Suppressor macrophage (primary cell): ENCODE measurements at regions not wholly inside any gene's neighbourhood (a gene's known extent, or its start where the extent isn't known, plus 50 kb on each side); places are given as distances from the start of the nearest gene placed in this dataset.
"Not testable (repeated sequence)": the region's sequence is repeated elsewhere in the genome, so short reads cannot be mapped to it uniquely, and the experiment has no call there.

Experiments
- DNase-seq, 4 experiments: peaks; one replicate each; pipeline ENCODE4 v3.0.0-alpha.2; 2020 to 2022

DNA sequence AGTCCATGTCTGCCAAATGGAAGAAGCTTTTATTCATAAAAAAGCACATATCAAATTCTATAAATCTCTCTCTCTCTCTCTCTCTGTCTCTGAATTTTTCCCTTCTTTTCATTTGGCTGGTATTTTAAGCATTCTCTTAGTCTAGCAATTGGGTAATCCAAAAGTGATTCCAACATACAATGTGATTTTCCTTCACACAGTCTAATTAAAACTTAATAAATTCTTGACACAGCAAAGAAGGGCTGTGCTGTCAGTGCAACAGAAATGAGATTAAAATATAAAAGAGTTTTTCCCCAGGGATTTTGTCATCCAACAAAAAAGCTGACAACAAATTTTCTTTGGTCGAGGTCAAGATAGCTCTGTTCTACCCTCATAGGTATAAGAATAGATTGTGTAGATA is 216.9 kb downstream of the CENPC start:
- no peak for DNase-seq

DNA sequence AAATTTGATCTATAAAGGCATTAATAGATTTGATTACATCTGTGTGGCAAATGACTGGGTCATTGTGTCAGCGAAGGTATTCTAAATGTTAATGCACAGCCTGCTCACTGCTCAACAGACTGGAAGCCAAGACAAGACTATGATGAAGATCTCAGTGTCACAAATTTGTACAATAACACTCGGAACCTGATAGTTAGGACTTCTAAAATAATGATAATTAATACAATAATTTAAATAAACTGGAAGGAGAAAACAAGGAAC is 217.4 kb downstream of the CENPC start:
- DNase-seq, result no peak

DNA sequence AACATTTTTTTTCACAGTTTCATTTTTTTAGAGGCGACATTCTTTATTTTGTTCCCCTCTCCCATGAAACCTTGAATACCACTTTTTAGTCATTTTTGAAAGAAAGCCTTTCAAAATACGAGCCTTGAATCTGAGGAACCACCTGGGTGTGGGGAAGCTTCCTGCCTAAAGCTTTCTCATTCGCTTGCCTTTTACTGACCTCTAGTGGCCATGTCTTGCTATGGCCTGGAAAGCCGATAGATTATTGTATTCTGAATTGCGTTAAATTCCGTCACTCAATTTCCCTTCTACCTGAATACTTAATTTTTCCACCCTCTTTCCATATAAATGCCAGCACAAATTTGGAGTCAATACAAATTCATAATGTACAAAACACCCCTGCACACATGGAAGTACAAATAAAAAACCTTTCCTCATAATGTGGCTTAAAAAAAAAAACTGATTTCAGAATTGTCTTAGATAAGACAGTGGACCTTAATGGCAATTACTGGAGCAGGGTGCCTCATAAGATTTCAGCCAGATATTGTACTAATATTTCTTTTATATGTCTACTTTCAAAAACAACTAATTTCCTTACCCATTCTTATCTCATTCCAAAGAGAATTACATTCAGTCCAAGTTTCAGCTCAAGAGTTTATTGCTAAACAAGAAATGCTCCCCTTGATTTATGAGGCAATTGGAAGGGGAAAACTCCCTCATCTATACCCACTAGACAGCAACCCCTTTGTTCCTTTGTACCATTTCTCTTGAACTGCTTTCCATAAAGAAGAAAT is 217.9 kb downstream of the CENPC start:
- peak; percentile 73 to 86 (median 77) for DNase-seq

DNA sequence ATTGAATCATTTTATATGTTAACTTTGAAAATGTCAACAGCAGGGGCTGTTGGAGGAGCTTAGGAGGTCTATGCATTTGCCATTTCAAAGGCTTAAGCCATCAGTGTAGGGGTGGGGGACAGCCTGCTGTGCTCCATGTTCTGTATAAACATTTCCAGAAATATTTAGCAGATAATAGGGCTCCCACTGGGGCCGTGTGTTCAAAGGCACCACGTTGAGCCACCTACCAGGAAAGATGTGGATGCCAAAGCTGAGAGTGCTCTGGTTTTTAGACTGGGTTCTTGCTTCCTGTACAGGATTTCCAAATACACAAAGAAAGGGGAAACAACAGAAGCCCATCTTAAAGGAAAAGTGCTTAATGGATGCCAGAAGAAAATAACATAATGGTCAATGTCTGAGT is 219.5 kb downstream of the CENPC start:
- no peak for DNase-seq

DNA sequence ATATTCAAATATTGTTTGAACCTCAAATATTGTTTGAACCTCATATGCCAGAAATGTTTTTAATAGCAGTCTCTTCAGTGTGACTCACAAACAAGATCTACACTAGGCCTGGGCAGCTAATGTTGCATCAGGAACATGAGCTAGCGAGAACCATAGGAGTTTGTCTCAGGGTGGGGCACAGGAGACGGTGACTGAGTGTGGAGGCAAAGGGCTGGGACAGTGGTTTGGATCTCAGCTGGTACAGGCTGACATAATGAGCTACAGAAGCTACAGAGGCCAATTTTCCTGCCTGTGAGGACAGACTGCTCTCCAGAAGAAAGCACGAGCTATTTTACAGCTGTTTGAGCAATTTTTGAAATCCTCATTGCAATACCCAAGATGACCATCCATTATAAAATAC is 224.7 kb downstream of the CENPC start:
- no peak for DNase-seq

DNA sequence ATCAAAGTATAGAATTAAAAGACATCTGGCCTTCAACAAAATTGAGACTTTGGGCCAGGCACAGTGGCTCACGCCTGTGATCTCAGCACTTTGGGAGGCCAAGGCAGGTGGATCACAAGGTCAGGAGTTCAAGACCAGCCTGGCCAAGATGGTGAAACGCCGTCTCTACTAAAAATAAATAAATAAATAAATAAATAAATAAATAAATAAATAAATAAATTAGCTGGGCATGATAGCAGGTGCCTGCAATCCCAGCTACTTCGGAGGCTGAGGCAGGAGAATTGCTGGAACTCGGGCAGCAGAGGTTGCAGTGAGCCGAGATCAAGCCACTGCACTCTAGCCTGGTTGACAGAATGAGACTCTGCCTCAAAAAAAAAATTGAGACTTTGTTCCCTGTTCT is 225.7 kb downstream of the CENPC start:
- not testable (repeated sequence) for DNase-seq

DNA sequence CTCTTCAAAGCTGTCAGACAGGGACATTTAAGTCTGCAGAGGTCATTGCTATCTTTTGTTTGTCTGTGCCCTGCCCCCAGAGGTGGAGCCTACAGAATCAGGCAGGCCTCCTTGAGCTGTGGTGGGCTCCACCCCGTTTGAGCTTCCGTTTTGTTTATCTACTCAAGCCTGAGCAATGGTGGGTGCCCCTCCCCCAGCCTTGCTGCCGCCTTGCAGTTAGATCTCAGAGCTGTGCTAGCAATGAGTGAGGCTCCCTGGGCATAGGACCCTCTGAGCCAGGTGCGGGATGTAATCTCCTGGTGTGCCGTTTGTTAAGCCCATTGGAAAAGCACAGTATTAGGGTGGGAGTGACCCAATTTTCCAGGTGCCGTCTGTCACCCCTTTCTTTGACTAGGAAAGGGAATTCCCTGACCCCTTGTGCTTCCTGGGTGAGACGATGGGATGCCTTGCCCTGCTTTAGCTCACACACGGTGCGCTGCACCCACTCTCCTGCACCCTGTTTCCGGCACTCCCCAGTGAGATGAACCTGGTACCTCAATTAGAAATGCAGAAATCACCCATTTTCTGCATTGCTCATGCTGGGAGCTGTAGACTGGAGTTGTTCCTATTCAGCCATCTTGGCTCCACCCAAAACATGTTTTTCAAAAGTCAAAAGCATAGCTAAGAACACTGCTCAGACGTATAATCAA is 244.7 kb downstream of the CENPC start:
- not testable (repeated sequence) for DNase-seq

DNA sequence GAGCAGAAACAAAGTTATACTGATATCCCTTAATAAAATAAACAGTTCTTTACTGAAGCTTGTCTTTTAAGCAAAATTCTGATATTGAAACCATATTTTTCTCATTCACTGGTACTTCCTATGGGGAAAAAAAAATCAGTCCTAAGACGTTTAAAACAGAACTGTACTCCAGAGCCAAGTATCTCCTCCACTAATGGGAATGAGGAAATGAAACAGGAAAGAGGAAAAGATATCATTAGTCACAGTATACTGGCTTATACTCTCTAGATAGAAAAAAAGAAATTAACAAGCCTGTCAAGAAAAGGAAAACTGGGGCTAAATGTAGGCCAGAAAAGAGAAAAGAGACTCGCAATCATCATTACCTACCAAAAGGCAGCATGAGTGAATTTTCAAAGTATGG is 252.7 kb downstream of the CENPC start:
- DNase-seq, result peak in 3 of 4 experiments; percentile 2 to 44 (median 36)

DNA sequence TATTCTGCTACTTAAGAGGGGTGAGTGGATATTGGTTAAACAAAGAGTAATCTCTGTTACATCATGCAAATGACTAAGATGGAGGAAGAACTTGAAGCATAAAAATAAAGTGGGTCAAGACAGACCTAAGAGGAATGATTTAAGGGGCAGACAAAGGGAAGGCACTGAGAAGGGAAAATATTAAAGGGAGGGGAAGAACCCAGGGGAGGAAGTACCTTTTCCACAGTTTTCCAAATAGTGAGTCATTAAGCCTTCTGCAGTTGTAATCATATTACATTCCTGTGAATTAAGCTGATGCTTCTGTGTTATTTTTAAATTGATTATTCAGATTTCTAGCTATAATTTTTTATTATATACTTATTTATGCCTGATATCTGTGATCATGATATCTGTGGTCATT is 253.3 kb downstream of the CENPC start:
- DNase-seq, result no peak

DNA sequence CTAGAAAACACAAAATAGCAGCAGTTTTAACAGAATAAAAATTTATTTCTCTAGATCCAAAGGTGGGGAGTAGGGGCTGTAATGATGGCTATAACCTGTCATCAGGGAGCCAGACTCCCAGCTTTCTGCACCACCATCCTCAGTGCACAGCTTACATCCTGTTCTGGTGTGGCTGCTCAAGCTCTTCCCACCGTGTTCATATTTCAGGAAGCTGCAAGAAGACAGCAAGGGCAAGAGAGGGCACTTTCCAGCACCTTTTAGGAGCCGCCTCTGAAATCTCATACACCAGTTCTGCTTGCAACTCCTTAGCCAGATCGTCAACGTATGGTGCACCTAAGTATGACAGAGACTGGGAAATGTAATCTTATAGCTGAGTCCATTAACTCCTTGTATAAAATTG is 253.7 kb downstream of the CENPC start:
- DNase-seq, result no peak

DNA sequence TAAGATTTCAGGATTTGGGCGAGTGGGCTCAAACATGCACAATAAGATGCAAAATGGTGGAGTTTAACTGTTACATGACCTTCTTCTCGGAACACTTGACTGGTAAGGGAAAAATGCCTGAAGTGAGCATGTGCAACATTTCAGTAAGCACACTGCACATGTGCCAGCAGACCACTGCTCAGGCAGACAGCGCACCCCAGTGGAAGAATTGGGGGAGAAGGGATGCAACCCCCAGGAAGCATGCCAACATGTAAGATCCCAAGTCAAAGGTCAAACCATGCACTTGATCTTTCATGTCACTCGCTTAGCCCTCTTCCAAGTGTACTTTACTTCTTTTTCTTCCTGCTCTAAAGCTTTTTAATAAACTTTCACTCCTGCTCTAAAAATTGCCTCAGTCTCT is 256.3 kb downstream of the CENPC start:
- peak in 3 of 4 experiments; percentile 3 to 7 (median 5) for DNase-seq

DNA sequence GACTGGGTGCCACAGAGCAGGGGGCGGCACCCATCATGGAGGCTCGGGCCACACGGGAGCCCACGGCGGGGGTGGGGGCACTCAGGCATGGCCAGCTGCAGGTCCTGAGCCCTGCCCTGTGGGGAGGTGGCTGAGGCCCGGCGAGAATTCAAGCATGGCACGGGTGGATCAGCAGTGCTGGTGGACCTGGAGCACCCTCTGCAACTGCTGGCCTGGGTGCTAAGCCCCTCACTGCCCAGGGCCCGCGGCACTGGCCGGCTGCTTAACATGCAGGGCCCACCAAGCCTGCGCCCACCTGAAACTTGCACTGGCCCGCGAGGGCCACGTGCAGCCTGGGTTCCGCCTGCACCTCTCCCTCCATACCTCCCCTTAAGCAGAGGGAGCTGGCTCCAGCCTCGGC is 258.6 kb downstream of the CENPC start:
- no peak for DNase-seq

DNA sequence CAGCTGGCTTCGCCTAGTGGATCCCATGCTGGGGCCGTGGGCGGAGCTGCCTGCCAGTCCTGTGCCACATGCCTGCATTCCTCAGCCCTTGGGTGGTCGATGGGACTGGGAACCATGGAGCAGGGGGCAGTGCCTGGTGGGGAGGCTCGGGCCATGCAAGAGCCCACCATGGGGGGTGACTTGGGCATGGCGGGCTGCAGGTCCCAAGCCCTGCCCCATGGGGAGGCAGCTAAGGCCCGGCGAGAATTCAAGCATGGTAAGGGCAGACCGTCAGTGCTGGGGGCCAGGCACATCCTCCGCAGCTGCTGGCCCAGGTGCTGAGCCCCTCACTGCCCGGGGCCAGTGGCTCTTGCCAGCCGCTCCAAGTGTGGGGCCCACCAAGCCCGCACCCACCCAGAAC is 262.6 kb downstream of the CENPC start:
- no peak for DNase-seq

DNA sequence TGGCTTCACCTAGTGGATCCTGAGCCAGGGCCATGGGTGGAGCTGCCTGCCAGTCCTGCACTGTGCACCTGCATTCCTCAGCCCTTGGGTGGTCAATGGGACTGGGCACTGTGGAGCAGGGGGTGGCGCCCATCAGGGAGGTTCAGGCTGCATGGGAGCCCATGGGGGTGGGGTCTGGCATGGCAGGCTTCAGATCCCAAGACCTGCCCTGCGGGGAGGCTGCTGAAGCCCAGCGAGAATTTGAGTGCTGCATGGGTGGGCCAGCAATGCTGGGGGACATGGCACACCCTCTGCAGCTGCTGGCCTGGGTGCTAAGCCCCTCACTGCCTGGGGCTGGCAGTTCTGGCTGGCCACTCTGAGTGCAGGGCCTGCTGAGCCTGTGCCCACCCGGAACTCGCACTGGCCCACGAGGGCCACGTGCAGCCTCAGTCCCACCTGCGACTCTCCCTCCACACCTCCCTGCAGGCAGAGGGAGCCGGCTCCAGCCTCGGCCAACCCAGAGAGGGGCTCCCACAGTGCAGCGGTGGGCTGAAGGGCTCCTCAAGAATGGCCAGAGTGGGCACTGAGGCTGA is 270.0 kb downstream of the CENPC start:
- no peak for DNase-seq

DNA sequence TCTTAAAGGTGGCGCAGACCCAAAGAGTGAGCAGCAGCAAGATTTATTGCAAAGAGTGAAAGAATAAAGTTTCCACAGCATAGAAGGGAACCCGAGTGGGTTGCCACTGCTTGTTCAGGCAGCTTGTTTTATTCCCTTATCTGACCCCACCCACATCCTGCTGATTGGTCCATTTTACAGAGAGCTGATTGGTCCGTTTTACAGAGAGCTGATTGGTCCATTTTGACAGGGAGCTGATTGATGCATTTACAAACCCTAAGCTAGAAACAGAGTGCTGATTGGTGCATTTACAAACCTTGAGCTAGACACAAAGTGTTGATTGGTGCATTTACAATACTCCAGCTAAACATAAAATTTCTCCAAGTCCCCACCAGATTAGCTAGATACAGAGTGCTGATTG is 270.6 kb downstream of the CENPC start:
- DNase-seq, result not testable (repeated sequence)

DNA sequence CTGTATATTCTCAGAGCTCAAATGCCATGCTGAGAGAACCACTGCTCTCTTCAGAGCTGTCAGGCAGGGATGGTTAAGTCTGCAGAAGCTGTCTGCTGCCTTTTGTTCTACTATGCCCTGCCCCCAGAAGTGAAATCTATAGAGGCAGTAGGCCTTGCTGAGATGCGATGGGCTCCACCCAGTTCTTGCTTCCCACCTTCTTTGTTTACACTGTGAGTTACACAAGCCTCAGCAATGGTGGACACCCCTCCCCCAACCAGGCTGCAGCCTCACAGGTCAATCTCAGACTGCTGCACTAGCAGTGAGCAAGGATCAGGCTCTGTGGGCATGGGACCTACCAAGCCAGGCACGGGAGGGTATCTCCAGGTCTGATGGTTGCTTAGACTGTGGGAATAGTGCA is 271.6 kb downstream of the CENPC start:
- no peak for DNase-seq

DNA sequence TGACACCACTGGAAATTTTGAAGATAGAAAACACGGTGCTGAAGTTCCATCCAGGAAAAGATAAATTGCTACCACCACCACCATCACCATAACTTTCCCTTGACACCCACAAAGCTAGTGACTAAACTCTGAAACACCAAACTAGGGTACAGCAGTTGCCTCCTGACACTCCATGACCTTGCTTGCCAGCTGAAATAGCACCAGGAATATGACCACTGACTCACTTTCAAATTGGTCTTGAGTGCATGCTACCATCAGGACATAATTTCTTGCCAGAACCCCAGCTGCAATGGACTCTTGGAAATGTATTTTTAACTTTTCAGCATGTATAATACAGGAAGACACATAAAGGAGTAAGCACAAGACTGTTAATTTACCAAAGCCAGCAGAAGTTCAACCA is 283.3 kb downstream of the CENPC start:
- no peak for DNase-seq

DNA sequence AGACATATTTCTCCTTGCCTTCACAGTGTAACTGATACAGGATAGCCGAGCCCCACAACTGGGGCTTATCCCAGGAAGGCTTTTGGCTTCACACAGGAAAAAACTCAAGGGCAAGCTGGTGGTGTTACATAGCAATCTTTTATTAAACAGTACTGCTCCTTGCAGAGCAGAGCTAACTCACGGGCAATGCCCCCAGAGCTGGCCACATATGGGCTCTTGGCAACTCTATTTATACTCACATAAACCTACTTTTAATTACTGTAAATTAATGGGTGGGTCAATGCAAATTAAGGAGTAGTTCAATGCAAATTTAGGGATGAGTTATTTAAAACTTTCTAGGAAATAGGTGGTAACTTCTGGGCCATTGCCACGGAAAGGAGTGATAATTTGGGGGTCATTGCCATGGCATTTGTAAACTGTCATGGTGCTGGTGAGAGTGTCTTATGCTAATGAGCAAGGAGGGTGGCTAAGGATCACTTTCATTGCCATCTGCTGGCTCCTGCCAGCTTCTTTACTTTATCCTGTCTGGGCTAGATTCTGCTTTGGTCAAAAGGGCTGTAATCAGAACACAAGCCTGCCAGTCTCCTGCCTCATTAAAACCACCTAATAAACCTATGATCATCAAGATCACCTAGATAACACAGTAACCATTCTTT is 288.8 kb downstream of the CENPC start:
- DNase-seq, result no peak

DNA sequence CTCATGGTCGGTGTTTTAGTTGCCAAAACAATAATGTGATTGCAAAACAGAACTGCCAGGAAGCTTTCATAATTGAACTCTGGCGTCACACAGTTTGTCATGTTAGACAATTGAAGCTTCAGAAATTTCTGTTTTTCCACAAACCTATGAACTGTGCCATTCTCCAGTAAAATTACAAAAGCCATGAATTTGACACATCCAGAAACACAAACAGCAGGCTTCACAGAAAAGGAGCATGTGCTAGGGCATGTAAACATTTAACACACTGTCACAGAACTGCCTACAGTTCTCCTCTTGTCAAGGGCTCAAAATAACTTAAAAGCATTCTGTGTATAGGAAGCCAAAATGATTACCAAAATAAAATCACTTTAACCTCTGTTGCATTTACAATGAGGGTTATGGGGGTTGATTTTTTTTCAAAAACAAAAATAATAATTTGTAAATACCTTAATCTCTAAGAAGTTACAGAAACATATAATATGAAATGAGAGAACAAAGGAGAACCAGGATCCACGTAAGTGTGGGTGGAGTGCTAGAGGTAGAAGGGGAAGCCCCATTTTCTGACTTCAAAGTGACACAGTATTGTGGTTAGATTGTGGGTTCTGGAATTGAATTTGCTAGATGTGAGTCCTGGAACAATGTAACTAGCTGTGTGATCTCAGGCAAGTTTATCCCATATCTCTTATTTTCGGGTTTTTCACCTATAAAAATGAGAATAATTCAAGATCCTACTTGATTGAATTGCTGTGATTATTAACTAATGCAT is 295.0 kb downstream of the CENPC start:
- DNase-seq, result no peak

DNA sequence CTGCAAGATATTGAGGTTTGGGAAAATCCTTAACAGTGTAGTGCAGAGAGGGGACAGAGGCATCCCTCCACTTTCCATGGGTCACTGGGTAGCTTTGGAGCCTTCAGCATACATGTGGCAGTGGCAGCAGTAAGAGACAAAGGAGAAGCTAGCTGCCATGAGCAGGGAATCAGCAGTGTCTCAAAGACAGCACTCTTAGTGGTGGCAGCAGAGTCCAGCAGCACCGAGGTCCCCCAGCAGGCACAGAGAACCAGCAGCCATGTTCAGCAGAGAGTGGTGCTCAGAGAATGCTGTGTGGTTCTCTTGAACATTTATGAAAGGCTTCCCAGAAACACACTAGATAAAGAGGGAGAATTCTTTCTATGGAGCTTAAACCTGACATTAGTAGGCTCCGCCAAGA is 308.5 kb downstream of the CENPC start:
- no peak for DNase-seq

DNA sequence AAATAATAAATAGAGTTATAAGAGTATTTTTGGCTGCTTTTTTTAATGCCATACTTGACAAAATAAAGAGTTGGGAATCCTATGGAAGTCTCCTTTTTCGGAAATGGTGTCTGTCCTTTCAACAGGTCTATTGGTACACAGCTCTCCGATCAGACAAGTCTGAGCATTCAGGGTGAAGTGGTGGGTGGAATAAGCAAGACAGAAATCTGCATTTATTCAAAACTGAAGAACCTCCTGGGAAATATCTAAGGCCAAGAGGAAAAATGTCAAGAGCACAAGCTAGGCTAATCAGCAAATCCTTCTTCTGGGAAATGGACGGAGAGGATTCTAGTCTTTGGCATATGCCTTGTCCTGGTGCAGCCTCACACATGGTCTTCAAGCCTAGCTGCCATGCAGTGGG is 309.0 kb downstream of the CENPC start:
- DNase-seq, result no peak

DNA sequence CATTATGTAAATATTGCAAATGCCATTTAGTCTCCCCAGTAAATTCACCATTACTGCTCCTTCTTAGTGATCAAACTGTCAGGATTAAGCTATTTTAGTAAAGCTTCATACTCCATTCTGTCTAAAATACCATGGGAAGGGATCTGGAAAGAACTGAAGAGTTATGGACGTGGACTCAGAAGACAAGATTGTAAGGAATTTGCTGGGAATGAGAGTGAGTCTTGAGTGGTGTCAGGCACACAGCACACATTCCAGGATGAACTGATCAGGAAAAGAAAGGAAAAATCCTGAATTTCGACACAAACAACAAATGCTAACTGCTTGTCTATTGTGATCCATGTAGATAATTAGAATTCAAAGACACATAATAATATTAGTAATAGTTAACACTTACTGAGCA is 311.0 kb downstream of the CENPC start:
- no peak for DNase-seq

DNA sequence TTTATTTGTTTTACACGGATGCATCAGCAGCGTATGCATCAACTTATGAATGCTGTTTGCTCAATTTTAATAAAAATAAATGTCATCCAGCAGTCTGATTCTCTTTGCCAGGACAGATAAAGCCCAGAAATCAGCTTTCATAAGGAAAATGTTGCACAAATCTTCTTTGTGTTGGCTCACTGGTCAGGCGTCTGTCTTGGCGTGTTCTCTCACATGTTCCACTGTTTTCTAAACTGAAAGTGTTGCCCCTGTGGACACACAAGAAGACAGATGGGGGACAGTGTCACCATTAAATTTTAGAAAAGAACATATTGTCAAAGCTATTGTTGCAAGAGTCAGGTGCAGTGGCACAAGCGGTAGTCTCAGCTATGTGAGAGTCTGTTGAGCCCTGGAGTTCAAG is 316.2 kb downstream of the CENPC start:
- no peak for DNase-seq
